ENCODE measurements at regions not wholly inside any gene's neighbourhood (a gene's known extent, or its start where the extent isn't known, plus 50 kb on each side); places are given as distances from the start of the nearest gene placed in this dataset.

DNA sequence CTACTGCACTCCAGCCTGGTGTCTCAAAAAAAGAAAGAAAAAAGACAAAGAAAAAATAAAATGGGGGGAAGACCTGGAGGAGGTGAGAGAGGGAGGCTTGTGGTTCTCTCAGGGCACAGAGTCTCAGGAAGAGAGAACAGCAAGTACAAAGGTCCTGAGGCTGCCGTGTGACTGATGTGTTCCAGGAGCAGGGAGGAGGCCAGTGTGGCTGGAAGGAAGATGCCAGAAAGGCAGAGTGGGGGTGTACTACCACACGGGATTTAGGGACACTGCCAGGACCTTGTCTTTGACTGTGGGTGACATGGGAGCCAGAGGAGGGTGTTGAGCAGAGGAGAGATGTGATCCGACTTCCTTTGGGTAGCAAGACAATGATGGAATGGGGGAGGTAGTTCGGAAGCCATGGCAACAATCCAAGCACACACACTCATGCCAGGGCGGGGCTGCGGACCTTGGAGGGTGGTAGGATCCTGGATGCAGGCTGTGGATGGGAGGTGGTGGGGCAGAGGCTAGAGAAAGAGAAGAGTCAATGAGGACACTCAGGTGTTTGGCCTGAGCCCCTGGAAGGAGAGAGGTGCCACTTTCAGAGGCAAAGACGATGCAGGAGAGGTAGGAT lies 136.4 kb upstream of the PTPN1 start:
- Histone ChIP-seq H3K27me3 (ENCODE audit: insufficient read depth, low read length) (no peaks in the 10 kb centered on the region), H3K9me3 (ENCODE audit: low read depth, low read length) (no peaks in the 10 kb centered on the region), H3K4me1 (ENCODE audit: insufficient read depth, low read length) (peaks cover 6% of the 10 kb centered on the region), H3K4me3 (ENCODE audit: low read length) (no peak overlapping the region)

DNA sequence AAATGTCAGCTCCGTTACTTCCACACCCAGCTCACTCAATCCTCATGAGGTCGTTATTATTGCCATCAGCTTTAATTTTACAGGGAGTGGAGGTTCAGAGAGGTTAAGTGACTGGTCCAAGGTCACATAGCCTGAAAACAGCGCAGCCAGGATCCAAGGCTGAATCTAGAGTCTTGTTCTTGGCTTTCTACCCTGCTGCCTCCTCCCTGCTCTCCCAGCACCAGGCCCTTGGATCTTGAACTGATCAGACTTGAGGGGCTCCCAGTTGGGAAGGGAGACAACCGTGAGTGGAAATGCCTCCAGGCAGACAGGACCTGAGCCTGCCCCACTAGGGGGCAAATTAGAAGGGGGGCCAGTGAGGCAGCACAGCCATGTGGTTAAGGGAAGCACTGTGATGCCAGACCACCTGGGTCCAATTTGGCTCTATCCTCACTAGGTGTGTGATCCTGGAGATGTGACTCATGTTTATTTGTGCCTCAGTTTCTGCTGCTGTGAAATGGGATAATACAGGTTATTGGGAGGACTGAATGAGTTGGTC lies 135.6 kb upstream of the PTPN1 start:
- H3K9me3 ChIP-seq (ENCODE audit: low read depth, low read length): no peaks in the 10 kb centered on the region
- H3K27me3 ChIP-seq (ENCODE audit: insufficient read depth, low read length): no peaks in the 10 kb centered on the region
- no peak overlapping the region for H3K4me3 ChIP-seq (ENCODE audit: low read length)
- H3K4me1 ChIP-seq (ENCODE audit: insufficient read depth, low read length): peaks cover 14% of the 10 kb centered on the region

DNA sequence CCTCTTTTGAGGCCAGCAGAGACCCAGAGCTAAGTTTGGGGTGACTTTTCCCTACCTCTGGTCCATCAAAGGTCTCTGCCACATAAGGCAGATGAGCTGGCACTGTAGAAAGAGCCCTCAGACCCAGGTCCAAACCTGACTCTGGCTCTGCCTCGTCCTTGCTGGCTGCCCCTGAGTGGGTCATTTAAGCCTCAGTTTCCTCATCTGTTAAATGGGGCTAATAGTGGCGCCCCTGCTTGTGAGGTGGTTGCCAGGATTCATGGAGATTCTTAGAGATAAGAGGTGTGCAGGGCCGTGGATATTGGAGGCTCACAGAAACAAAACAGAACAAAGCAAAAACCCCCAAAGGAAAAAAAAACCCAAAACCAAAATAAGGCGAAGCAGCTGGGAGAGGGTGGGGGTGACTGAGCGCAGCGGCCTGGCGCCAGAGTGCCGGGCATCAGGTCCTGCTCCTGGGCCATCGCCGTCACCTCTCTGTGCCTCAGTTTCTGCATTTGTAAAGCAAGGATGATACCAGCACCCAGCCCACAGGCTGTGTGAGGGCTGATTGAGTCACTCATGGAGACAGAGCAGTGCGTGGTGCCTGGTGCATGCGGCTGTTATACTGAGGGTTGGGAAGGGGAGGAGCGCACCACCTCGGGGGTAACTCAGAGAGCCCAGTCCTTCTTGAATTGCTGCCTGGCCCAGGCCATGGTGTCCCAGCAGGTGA lies 133.8 kb upstream of the PTPN1 start:
- Histone ChIP-seq H3K9me3 (ENCODE audit: low read depth, low read length) (no peaks in the 10 kb centered on the region), H3K4me3 (ENCODE audit: low read length) (no peak overlapping the region), H3K27me3 (ENCODE audit: insufficient read depth, low read length) (no peaks in the 10 kb centered on the region), H3K4me1 (ENCODE audit: insufficient read depth, low read length) (peaks cover 24% of the 10 kb centered on the region)

GRCh38 chr20:50376888-50377459 lies 133.2 kb upstream of the PTPN1 start:
- no peaks in the 10 kb centered on the region for H3K9me3 ChIP-seq (ENCODE audit: low read depth, low read length)

GRCh38 chr20:50378170-50379000 lies 131.8 kb upstream of the PTPN1 start:
- H3K4me3 ChIP-seq (ENCODE audit: low read length): no peak overlapping the region
- H3K9me3 ChIP-seq (ENCODE audit: low read depth, low read length): no peaks in the 10 kb centered on the region
- peaks cover 44% of the 10 kb centered on the region for H3K4me1 ChIP-seq (ENCODE audit: insufficient read depth, low read length)
- H3K27me3 ChIP-seq (ENCODE audit: insufficient read depth, low read length): no peaks in the 10 kb centered on the region

More at GRCh38 chr20:50376888-50377459, 133.2 kb upstream of the PTPN1 start:
- H3K4me1 ChIP-seq (ENCODE audit: insufficient read depth, low read length): peaks cover 30% of the 10 kb centered on the region
- no peak overlapping the region for H3K4me3 ChIP-seq (ENCODE audit: low read length)
- no peaks in the 10 kb centered on the region for H3K27me3 ChIP-seq (ENCODE audit: insufficient read depth, low read length)

- no peaks in the 10 kb centered on the region for H3K27me3 ChIP-seq (ENCODE audit: insufficient read depth, low read length)
- H3K9me3 ChIP-seq (ENCODE audit: low read depth, low read length): no peaks in the 10 kb centered on the region
- H3K4me3 ChIP-seq (ENCODE audit: low read length): no peak overlapping the region
- peaks cover 48% of the 10 kb centered on the region for H3K4me1 ChIP-seq (ENCODE audit: insufficient read depth, low read length)
Measured at GRCh38 chr20:50379049-50379990, 130.9 kb upstream of the PTPN1 start.

- H3K9me3 ChIP-seq (ENCODE audit: low read depth, low read length): no peaks in the 10 kb centered on the region
- no peaks in the 10 kb centered on the region for H3K27me3 ChIP-seq (ENCODE audit: insufficient read depth, low read length)
- H3K4me3 ChIP-seq (ENCODE audit: low read length): no peak overlapping the region
- peaks cover 55% of the 10 kb centered on the region for H3K4me1 ChIP-seq (ENCODE audit: insufficient read depth, low read length)
Measured at GRCh38 chr20:50379991-50380696, 130.0 kb upstream of the PTPN1 start.

DNA sequence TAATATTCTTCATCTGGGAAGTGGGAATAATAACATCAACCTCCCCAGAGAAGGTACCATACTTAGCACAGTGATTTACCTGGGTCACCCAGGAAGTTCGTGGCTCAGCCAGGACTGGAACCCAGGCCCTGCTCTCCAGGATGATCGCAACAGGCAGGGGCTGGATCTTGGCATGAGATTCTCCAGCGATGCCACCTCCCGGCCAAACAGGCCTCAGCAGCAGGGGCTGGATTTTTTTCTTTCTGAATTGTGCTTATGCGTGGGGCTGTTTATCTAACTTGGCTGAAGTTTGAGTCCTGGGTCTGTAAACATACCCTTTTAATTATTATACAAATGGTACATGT lies 129.5 kb upstream of the PTPN1 start:
- Histone ChIP-seq H3K9me3 (ENCODE audit: low read depth, low read length) (no peaks in the 10 kb centered on the region), H3K4me3 (ENCODE audit: low read length) (no peak overlapping the region), H3K27me3 (ENCODE audit: insufficient read depth, low read length) (no peaks in the 10 kb centered on the region), H3K4me1 (ENCODE audit: insufficient read depth, low read length) (peaks cover 60% of the 10 kb centered on the region)

DNA sequence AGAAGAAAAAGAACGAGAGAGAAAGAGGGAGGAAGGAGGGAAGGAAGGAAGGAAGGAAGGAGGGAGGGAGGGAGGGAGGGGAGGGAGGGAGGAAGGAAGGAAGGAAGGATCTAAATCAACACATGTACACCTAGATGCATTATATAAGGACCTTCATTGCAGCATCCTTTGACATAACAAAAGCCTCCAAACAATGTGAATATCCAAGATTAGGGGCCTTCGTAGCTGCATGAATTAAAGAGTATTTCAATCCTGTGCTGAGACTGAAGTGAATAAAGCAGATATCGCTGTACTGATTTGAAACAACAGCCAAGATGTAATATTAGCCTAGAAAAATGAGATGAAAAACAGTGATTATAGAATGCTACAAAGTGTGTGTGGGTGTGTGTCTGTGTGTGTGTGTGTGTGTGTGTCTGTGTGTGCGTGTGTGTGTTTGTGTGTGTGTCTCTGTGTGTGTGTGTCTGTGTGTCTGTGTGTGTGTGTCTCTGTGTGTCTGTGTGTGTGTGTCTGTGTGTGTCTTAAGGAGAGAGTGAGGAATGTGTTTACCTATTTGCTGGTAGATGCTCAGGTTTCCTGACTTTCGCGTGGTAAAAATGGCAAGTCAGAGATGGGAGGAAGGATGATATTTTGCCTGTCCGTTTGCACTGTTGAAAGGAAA lies 129.0 kb upstream of the PTPN1 start:
- no peaks in the 10 kb centered on the region for H3K27me3 ChIP-seq (ENCODE audit: insufficient read depth, low read length)
- H3K4me3 ChIP-seq (ENCODE audit: low read length): no peak overlapping the region
- H3K4me1 ChIP-seq (ENCODE audit: insufficient read depth, low read length): peaks cover 65% of the 10 kb centered on the region
- H3K9me3 ChIP-seq (ENCODE audit: low read depth, low read length): no peaks in the 10 kb centered on the region

GRCh38 chr20:50381771-50382593 lies 128.2 kb upstream of the PTPN1 start:
- peaks cover 73% of the 10 kb centered on the region for H3K4me1 ChIP-seq (ENCODE audit: insufficient read depth, low read length)
- H3K9me3 ChIP-seq (ENCODE audit: low read depth, low read length): no peaks in the 10 kb centered on the region
- H3K4me3 ChIP-seq (ENCODE audit: low read length): no peak overlapping the region
- H3K27me3 ChIP-seq (ENCODE audit: insufficient read depth, low read length): peaks cover 3% of the 10 kb centered on the region

- Histone ChIP-seq H3K4me3 (ENCODE audit: low read length) (no peak overlapping the region), H3K4me1 (ENCODE audit: insufficient read depth, low read length) (peaks cover 64% of the 10 kb centered on the region), H3K27me3 (ENCODE audit: insufficient read depth, low read length) (peaks cover 7% of the 10 kb centered on the region), H3K9me3 (ENCODE audit: low read depth, low read length) (no peaks in the 10 kb centered on the region)
Measured at GRCh38 chr20:50385733-50386640, 124.2 kb upstream of the PTPN1 start.

GRCh38 chr20:50386641-50386960 lies 123.6 kb upstream of the PTPN1 start:
- Histone ChIP-seq H3K27me3 (ENCODE audit: insufficient read depth, low read length) (peaks cover 7% of the 10 kb centered on the region), H3K9me3 (ENCODE audit: low read depth, low read length) (no peaks in the 10 kb centered on the region), H3K4me3 (ENCODE audit: low read length) (no peak overlapping the region), H3K4me1 (ENCODE audit: insufficient read depth, low read length) (peaks cover 58% of the 10 kb centered on the region)
